ENCODE measurements at regions not wholly inside any gene's neighbourhood (a gene's known extent, or its start where the extent isn't known, plus 50 kb on each side); places are given as distances from the start of the nearest gene placed in this dataset.
A peak's percentile ranks its signal among the peaks of the same experiment; 100 is the strongest.
"Not testable (repeated sequence)": the region's sequence is repeated elsewhere in the genome, so short reads cannot be mapped to it uniquely, and the experiment has no call there.

- peak; percentile 1 for DNase-seq (ENCODE audit: low read depth)
These were observed 74.2 kb upstream of the FAM72C start for GRCh38 chr1:144045751-144046546.

DNA sequence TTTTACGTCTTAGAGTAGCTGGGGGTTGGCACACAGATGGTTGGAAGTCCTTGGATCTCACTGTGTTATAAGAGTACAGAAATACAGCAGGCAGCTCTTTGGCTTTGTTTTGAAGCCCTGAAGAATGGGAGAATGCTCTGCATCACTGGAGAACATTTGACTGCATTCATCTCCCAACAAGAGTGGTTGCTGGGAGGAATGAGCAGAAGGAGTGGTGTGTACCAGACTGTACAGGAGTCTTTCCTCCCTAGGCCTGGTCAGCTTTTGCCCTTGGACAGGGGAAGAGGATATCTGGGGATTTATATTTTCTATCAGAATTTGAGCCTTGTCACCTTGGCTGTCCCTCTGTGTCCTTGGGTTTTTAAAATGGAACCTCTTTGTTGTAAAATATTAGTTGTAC is 70.5 kb upstream of the FAM72C start:
- H3K4me3 ChIP-seq (replicated peaks; ENCODE audit: low read depth, low read length); DNase-seq (ENCODE audit: low read depth): not testable (repeated sequence)

More at GRCh38 chr1:144045751-144046546, 74.2 kb upstream of the FAM72C start:
- not testable (repeated sequence) for H3K4me3 ChIP-seq (replicated peaks; ENCODE audit: low read depth, low read length)

DNA sequence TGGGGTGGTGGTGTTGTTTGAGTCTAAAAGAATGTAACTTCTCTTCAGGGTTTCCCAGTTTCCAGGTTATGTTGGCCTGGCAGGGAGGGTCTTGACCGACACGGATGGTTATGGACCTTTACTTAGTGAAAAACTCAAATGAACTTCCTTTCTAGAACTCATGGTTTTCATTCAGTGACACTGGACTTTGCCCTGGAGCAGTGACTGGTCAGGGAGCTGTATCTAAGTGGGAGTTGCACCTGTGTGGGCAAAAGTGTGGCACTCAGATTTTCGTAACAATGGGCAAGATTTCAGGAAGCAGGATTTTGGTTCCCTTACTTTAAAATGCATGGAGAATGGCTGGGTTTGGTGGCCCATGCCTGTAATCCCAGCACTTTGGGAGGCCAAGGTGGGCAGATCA is 68.5 kb upstream of the FAM72C start:
- H3K4me3 ChIP-seq (replicated peaks; ENCODE audit: low read depth, low read length); DNase-seq (ENCODE audit: low read depth): not testable (repeated sequence)

- H3K4me3 ChIP-seq (replicated peaks; ENCODE audit: low read depth, low read length); DNase-seq (ENCODE audit: low read depth): not testable (repeated sequence)
These were observed 62.3 kb upstream of the FAM72C start for GRCh38 chr1:144034045-144034444.

DNA sequence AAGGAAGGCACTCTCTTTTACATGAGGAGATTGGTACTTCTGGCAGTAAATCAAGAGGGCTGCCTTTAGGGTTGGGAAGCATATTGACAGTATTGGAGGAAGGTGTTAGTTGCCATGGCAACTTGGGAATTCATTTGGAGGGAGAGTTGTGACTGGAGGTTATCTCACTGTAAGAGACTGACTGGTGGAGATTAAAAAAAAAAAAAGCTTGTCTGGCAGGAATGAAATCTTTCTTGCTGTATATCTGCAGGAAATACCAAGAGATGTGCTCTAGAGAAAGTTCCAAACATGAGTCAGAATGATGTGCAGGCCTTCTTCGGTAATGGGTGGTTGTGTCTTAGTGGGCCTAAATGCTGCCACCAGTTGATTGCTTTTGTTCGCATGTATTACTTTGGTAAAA is 59.8 kb upstream of the FAM72C start:
- H3K4me3 ChIP-seq (replicated peaks; ENCODE audit: low read depth, low read length); DNase-seq (ENCODE audit: low read depth): not testable (repeated sequence)

DNA sequence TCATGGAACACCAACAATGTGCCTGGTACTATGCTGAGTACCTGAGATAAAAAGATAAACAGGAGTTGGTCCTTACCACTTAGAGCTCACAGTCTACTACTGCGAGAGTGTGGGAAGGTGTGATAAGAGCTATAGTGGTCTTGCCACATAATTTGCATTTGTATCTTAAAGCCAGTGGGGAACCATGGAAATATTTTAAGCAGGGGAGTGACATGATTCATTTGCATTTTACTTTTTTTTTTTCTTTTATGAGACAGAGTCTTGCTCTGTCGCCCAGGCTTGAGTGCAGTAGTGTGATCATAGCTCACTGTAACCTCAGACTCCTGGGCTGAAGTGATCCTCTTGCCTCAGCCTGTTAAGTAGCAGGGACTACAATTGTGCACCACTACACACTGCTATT is 54.2 kb upstream of the FAM72C start:
- DNase-seq (ENCODE audit: low read depth); H3K4me3 ChIP-seq (replicated peaks; ENCODE audit: low read depth, low read length): not testable (repeated sequence)

DNA sequence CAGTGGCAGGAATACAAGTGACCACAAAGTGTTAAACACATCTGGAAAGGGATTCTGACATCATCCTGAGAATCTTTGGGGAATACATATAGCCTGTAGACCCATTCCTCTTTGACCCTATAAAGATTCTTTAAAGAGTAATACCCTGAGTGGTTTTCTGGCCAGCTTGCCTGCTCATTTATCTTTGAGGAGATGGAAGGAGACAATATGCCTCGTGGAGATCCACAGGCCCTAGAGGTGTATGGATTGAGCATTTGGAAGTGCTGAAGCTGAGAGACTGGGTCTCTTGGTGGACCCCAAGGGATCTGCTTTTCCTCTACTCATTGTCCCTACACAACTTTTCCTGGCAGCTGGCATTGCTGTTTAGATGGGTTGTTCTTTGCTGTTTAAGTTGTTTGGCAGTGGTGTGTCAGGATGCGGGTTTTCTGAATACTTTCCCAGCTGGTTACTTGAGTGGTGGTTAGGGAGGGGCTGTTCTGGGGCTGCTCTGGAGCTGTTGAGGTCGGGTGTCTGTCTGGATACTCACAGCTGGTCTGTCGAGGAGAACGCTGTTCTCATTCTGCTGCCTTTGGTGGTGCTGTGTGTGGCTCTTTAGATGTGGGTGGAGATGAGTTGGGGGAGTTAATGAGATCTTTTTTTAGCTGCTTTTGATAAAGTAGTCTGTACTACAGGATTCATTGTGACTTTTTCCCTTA is 50.1 kb upstream of the FAM72C start:
- DNase-seq (ENCODE audit: low read depth); H3K4me3 ChIP-seq (replicated peaks; ENCODE audit: low read depth, low read length): not testable (repeated sequence)
